G401.6 (cell line): ENCODE measurements at regions not wholly inside any gene's neighbourhood (a gene's known extent, or its start where the extent isn't known, plus 50 kb on each side); places are given as distances from the start of the nearest gene placed in this dataset.

Experiments used
- FAIRE-seq: peaks from 2 replicates; lab custom pipeline; 2012; peaks lifted over from hg19 to GRCh38; lab: Jason Lieb, UNC

DNA sequence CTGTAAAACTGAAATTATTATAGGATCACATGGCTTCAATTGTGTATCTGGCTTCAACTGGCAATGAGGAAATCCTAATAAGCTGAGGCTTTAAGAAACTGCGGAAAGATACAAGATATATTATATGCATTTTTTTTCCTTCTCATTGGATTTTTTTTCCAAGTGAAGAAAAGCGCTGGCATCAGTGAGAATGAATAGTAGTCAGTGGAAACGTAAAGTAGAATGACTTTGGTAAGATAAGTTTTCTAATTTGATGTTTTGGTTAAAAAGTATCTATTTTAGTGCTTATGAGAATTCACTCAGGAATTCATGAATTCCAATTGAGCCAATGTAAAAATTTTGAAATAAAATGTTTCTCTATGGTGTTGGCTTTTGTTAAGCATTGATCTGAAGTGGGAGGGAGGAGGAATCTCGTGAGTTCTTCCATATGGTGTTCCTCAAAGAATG, 173.5 kb upstream of the FRMD6 start:
- no peak for FAIRE-seq

DNA sequence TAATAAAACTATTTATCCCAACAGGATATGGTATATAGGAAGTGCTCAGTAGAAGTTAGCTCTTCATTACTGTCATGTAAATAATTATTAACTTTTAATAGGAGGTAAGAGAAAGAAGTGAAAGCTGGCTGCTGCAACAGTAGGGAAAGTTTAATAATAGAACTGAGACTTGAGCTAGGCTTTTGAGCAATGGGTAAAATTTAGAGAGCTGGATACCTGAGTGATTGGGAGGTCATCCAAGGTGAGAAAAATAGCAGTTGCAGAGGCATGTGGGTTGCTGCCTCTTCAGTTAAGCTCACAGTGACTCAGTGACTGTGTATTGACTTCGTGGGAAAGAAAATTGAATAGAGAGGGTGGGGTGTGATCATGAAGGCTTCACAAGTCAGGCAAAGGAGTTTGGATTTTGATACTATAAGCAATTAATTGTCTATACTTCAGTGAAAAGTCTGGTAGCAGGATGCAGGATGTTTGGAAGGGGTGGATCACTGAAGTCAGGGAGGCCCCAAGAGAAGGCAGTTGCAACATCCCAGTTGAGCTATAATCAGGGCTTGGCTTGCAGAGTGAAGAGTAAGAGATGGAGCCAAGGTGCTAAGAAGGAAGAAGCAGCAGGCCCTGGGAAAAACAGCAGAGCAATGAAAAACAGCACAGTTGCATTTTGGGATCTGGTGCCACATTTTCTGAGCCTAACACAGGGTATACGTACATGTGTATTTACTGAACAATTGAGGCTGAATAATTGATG, 172.0 kb upstream of the FRMD6 start:
- no peak for FAIRE-seq

DNA sequence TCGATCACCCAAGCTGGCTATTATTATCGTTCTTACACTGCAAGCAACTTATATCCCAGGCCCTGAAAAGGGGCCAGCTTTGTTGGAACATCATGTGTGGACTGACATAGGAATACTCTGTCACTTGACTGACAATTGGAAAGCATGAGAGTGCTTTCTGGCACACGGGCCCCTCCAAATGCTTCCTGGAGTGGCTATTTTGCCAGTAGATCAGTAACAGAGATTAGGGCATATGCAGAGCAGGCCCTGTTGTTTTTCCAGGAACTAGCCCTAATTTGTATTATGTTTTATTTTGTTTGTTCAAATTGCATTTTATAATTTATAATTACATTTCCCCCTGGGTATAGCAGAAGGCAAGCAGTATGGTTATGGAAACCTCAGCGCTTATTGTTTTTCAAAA, 170.1 kb upstream of the FRMD6 start:
- no peak for FAIRE-seq

DNA sequence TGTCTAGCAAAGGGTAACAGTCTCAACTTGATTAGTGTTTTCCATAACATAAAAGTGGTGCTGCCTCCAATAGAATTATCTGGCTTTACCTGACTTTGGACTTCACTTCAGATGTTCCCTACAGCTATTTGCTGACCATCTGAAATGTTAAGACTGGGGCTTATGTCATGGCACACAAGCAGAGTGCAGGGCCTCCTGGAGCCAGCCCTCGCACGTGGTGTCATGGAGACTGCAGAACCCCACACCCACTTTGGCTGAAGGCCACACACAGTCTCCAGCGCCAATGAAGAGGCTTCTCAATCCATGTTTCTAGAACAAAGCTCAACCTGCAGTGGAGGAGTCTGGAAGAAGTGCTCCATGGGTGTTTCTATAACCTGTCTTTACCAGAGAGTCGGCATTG, 169.6 kb upstream of the FRMD6 start:
- FAIRE-seq: no peak

DNA sequence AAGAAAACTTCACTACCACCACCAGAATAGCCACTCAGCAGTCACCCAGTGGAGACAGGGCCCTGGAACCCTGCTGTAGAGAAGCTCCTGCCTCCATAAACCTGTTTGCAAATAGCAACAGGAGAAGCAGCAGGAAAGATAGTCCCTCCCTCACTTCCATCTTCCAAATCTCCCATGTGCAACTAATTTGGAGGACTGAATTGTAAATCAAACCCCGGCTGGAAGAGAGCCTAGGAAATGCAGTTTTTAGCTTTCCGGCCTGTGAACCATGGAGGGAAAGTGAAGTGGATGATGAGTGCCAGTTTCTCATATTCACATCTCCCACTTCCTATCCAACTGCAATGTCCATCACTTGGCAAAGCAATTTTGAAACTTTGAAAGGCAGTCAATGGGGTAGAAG, 167.2 kb upstream of the FRMD6 start:
- FAIRE-seq: no peak

DNA sequence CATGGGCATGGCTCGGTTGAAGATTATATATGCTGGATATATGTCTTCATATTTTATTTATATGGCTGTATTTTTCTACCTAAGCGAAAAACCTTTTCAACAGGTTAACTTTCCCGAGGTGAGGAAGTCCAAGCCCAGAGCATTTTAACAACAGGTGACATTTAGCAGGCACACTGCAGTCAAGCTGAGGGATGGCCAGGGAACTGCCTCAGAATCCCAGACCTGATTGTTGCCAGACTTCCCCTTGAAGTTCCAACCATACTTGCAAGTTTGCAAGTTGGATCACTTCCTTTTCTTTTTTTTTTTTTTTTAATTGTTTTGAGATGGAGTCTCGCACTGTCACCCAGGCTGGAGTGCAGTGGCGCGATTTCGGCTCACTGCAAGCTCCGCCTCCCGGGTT, 166.0 kb upstream of the FRMD6 start:
- FAIRE-seq: no peak

DNA sequence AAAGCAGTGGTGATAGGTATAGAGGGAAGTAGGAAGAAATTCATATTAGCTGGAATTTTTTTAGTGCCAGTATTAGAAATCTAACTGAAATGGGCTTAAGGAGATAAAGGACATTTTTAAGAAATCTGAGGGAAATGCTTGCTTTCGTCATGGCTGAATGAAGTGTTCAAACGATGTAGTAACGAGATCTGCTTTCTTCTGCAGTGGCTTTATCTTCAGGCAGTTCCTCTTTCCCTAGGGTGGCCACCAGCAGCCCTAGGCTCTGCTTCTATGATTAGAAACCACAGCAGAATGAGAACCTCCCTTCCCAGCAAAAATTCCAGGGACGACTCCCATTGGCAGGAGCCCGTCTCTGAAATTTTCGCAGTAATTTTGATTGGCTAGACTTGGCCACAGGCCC, 163.9 kb upstream of the FRMD6 start:
- no peak for FAIRE-seq

DNA sequence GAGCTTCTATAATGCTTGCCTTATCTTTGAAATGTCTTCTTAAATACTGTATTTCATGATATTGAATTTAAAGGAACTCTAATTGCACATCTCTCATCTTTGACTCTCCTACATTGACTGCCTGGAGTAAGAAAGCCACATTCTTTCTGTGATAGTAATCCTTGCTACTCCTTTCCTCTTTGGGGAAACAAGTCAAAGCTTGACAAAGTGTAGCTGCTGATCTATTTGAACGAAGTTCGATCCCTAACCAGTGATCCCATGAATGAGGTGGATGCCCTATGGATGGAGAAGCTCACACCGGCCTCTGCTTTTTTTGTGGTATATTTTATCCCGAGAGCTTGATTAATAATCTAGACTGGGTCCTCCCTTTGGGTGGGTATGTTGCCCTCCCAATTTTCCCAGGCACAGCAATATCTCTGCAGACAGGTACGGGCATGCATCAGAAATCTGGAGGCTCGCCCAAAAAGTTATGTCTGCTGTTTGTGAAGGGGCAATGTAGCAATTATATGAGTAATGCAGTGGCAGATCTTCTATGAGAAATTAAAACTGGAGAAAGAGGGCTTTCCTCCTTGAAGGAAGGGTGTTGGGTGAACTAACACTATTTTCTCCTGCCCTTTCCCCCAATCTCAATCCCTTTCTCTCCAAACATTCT, 163.0 kb upstream of the FRMD6 start:
- no peak for FAIRE-seq

DNA sequence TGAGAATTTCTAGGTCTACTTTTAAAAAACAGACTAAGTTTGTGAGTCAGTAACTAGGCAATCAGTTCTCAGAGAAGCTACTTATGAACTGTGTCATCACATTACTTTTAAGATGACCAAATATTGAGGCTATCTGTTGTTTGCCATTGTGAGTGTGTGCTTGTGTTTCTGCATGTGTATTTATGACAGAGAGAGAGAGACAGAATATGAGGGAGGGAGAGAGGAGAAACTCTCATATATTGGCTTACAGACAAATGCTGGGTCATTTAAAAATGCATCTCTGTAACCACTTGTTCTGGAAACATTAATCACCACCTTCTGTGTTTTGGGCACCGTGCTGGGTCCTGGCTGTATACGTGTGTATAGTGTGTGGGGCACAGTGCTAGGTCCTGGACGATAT, 161.5 kb upstream of the FRMD6 start:
- no peak for FAIRE-seq

DNA sequence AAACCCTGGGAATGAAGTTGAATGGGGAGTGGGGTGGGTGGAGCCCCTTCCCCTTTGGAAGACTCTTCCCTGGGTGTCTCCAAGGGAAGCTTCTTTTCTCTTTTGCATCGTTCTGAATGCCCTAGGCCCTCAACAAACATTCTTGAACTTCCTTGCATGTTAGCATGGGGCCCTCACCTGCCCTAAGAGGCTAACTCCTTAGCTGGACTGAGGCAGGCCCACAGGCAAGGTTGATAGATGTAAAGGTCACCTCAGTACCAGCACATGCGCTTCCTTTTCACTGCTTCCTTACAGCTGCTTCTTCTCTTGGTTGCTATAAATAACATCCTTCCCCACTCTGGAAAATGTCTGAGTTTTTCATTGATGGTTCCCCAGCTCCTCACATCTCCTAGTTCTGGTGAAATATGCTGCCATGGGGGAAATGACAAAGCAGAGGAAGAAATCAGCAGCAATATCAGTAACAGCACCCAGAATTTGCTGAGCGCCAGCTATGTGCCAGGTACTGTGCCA, 160.6 kb upstream of the FRMD6 start:
- no peak for FAIRE-seq

DNA sequence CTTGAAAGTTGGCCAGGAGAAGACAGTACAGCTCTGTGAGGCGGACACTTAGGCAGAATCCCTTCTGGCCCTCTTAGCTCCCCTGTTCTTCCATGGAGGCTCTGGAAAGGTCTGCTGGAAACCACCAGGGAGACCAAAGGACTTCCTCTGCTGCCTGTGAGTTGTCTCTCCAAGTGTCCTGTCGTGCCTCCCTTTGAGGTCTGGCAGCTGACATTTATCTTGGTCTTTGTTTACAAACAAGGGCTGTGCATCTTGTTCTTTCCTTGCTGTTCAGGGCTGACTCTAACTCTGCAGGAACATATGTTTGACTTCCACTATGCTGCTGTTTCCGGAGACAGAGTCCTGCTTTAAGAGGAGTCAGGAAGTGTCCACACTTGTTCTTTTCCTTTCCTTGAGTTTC, 159.9 kb upstream of the FRMD6 start:
- FAIRE-seq: no peak

DNA sequence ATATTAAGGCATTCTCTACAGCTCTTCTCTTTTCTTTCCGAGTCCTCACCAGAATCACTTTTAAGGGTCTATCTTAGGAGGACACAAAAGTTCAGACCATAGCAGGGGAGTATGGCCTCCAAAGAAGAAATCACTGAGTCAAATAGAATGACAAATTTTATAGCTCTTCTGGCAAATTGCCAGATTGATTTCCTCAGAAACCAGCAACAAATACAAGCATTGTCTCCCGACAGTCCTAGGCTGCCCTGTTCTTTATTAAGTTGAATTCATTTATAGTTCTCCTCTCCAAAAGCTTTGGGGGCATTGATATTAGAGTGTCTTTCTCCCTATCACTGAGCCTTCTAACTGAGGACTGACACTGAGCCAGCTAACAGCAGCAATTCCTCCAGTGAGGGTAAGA, 156.4 kb upstream of the FRMD6 start:
- FAIRE-seq: no peak

DNA sequence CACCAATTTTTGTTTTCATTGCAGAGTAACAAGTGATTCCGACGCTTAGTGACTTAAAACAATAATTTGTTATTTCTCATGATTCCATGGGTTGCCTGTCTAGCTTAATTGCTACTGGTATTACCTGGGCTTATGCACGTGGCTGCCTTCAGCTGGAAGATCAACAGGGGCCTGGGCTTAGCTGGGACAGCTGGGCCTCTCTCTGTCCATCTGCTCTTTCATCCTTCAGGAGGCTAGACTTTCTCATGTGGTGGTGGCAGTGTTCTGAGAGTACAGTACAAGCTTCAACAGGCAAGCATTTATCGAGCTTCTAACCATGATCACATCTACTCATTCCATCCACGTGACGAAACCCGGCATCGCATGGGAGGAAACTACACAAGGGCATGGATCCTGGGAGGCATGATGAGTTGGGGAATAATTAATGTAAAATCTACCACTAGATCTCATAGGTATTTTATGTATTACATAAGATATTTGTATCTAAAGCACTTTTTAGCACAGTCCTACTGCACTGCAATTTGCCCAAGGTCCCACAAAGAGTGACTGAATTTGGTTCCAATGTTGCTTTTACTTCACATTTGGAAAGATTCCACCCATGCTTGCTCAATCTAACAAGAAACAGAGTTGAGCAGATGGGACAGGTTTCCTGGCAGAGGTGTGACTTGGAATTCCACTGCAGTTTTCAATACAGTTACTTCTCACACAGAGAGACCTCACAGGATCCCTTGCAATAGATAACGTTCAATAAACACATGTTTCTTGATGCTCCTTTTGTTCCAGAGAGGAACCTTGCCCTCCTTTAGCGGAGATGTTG, 153.1 kb upstream of the FRMD6 start:
- FAIRE-seq: no peak

DNA sequence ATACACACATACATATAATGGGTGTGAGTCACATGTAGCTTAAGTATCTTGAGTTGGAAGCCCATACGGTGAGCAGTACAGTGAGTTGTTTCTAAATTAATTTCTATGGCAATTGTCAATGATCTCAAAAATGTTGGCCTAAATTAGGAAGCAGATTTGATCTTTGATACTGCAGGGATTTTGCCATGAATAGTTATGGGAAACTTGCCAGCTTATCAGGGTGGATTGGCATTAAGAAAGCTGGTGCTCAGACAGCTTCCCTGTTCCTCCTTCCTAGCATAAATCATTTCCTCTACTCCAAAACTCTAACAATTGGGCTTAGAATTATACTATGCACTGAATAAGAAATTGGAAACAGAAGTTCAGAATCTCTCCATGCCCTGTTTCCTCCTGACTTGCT, 150.9 kb upstream of the FRMD6 start:
- no peak for FAIRE-seq

DNA sequence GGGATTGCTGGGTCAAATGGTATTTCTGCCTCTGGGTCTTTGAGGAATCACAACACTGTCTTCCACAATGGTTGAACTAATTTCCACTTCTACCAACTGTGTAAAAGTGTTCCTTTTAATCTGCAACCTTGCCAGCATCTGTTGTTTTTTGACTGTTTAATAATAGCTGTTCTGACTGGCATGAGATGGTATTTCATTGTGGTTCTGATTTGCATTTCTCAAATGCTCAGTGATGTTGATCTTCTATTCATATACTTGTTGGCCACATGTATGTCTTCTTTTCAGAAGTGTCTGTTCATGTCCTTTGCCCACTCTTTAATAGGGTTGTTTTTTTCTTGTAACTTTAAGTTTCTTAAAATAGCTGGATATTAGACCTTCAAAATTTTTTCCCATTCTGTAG, 150.0 kb upstream of the FRMD6 start:
- FAIRE-seq: no peak

DNA sequence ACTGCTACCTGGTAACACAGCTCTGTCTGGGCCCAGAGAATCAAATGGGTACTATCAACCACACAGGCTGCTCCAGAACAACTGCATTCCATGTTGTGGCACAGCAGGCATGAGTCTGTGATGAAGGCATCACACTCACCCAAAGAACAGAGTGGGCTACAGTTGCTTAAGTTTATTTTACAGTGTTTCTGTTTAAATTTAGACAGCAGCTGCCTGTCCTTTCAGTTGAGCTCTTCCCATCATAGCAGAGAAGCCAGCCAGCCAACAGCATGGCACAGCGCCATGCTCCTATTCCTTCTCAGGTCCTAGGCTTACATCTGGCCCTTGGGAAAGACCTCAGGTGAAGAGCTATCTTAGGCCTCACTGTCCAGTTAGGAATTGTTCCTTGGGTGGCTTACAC, 147.0 kb upstream of the FRMD6 start:
- FAIRE-seq: no peak

DNA sequence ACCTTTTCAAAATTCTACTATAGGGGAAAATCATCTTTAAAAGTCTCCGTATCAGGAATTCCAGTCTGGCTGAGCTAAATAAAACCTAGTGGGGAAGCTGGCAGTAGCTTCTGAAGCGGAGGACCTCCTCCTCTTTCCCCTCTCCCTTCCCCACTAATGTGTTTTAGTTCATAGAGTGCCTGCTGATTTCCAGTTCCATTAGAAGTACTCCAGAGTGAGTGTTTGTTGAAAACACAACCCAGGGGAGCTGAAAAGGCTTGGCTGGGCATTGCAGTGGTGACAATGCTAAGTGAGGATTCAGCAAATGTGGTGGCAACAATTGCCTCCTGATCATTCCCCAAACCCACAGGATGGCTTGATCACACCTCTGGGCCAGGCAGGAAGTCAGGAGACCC, 144.2 kb upstream of the FRMD6 start:
- FAIRE-seq: no peak

DNA sequence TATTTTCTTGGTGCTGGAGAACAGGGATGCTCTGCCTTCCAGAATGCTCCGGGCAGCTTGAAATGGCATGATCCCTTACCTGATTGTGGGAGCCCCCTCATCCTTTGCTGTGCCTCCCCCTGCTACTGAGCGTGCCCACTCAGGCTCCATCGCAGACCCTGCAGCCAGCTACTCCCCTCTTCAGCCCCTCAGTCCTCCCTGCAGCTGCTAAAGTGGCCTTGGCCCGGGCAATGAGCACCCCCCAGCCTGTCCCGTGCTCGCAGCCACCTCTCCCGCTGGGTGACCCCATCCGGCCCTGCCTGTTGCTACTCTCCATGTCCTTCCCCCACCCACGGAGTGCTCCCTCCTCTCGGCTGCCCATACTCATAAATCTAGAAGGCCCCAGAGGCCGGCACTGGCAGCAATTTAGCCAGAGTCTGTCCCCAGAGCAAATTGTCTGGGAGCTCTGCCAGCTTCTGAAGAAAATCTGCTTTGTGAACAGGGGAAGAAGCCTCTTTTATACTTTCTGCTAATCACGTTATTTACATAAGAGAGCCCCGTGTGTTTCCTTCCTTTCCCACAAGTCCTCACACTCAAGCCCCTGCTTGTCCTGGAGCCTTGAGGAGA, 143.7 kb upstream of the FRMD6 start:
- no peak for FAIRE-seq

DNA sequence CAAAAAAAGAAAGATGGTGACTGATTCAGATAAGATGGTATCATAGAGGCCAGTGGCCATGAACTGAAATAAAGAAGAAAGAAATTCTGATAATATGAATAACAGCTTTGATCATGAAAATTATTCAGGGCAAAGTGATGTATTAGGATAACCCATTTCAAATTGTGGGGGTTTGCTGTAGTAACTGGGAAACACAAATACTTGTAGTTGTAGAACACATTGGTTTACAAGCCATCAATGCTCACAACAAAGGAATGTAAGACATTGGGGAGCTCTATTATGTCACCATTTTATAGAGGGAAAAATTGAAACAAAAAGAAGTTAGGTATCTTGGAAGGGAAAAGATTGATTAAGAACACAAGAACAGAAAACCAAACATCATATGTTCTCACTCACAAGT, 140.4 kb upstream of the FRMD6 start:
- FAIRE-seq: no peak

DNA sequence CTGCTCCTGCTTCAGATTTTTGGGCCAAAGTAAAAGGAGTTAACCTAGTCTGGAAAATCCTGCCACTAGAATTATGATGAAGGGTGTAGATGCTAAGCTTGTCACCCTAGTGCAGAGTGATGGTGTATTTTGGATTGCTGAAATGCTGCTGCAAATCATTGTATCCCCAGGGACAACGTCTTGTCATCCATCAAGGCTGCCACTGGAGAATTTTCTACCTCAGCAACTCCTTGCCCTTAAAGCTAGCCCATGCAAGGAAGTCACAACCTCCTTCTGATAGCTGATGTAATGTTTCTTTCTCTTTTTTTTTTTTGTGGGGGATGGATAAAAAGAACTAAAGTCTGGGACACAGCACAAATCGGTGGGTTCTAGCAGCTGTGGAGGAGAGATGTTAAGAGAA, 139.4 kb upstream of the FRMD6 start:
- FAIRE-seq: no peak

DNA sequence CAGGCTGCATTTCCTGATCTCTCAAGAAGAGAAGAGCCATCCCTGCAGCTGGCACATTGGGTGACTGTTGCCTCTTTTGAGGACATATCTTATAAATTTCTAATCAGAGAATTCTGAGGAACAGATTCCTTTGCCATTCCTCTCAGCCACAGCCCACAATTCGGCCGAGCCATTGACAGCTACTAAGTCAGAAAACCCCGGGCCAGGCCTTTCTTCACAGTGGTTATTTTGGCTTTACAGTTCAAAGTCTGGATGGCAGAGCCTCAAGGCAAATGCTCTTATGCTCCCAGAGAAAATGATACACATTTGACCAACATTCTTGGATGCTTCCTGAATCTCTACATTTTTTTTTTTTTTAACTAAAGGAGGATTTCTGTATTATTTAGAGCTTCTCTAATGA, 138.4 kb upstream of the FRMD6 start:
- FAIRE-seq: no peak

DNA sequence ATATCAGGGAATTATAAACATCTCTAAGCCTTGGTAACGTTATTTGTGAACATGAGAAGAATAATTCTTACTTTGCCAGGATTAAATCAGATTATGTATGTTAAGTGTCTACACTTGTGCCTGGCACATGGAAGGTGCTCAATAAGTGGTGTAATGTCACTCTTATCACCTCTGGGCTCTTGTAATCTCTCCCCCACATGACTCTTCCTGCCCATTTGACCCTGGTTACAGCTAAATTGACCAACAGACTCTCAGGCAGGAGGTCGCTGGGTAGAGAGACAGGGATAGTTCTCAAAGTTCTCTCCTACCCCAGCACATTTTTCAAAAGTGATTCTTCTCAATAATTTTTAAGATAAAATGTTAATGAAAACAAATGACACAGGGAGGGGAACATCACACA, 137.8 kb upstream of the FRMD6 start:
- FAIRE-seq: no peak

DNA sequence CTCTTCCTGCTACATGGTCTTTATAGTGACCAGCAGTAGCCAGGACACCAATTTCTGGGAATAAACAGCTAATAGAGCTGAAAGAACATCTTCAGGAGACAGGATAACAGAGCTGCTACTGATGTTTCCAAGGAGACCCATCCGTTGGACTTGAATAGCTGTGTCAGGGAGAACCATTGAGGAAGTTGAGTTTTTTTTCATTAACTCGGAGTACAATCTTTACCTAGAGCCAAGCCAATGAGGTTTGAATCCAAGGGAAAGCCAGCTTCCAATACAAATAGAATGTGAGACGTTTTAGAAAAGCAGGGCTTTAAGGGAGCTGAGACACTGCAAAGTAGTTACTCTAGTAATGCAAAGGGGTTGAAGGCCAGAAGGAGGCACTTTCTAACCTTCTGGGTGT, 136.1 kb upstream of the FRMD6 start:
- FAIRE-seq: no peak
